HG02623 (cell line): ENCODE measurements at regions not wholly inside any gene's neighbourhood (a gene's known extent, or its start where the extent isn't known, plus 50 kb on each side); places are given as distances from the start of the nearest gene placed in this dataset.
"Not testable (repeated sequence)": the region's sequence is repeated elsewhere in the genome, so short reads cannot be mapped to it uniquely, and the experiment has no call there.

Experiments used
- ATAC-seq: cut with Tn5 transposase; IDR thresholded peaks from one replicate; pipeline ENCODE4 v1.9.1; 2021; ENCODE audit warnings: moderate library complexity; ENCODE audit not compliant: unreplicated experiment

DNA sequence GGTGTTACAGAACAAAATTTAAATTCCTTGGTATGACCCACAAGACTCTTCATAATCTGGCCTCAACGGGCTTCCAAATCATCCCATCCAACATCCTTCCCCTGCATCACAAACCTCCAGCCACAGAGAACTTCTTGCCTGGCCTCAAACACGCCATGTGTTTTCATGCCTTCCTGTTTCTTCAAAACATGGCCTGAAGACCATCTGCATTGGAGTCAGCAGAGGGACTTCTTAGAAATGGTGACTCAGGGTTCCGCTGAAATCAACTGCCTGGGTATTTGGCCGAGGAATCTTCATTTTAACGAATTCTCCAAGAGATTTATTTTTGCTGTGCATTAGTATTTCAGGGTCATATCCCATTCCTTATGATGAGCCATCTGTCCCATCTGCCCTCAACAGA is 138.1 kb upstream of the RAP2B start:
- ATAC-seq = no peak

DNA sequence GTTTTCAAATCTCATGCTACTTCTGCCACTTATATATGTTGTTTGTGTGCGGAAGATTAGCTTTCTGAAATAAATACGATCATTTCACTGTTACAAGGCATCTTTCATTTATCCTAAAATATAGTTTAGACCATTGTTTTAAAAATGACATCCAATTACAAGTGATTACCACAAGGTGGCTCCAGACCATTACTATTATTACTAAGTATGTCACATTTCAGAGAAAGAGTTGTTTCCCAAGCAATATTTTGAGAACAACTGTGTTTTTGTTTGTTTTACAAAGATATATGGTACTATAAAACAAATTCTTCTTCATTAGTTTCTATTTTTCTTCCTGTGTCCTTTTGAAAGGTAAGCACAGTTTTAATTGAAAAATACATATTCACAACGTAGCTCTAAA is 136.0 kb upstream of the RAP2B start:
- ATAC-seq = no peak

DNA sequence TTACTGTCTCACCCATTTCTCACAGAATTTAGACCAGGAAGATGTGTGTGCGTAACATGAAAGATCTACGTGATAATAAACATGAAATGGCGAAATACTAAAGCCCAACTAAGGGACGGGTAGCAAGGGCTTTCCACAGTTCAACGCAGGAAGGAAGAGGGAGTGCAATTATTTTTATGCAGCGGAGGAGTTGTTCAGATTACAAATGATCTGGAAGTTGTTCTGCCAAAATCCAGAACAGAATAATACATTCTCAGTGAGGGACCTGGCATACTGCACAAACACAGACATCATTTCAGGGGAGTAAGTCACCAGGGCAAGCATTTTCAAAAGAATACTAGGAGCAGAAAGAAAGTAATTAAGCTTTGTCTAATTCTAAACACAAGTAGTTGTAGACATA is 133.6 kb upstream of the RAP2B start:
- ATAC-seq = no peak

DNA sequence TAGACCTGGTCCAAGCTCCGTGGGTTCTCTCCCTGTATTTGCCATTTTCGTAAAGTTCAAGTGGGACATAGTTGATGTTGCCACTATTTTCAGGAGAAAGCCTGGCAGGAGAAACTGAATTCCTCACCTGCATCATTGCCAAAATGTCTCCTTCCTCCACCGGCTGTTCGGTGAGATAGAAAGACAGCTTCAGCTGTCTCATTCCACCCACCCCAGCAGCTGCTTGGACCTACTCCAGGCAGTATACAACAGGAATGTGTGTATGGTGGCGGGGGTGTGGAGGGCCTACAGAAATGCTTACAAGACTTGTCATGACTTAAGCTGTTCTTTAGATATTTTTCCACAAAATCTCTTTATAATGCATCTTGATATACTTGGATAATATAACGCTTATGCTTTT is 132.7 kb upstream of the RAP2B start:
- ATAC-seq = no peak

DNA sequence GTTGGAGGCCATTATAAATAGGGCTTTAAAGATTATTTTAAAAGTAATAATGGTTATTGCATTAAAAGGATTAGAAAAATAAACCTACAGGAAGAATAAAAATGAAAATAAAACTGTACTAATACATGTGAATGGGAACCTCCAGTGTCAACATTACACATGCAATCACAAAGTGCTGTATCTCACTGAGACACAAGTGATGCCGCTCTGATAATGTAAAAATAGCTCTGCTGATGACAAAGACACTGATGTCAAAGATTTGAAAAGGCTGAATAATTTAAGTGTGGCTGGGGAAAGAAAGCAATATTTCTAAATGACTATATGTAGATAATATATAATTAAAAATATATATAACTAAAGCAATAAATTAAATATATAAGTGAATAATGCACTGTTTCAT is 129.1 kb upstream of the RAP2B start:
- ATAC-seq = no peak

DNA sequence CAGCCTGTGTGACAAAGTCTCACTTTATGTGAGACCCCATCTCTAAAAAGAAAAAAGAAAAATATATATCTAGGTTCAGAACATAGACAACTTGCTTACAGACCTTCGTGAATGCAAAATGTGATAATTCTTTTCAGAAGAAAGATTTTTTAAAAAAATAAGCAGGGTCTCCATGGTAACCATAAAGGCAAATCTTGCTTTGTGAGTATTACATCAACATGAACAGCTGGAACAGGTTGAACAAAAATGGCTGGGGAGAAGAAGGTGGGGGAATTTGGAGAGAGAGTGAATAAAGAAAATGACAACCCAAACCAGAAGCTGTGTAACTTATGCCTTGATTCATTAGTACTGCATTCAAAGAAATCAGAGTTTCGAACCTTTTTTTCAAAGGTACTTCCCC is 125.2 kb upstream of the RAP2B start:
- ATAC-seq = no peak

DNA sequence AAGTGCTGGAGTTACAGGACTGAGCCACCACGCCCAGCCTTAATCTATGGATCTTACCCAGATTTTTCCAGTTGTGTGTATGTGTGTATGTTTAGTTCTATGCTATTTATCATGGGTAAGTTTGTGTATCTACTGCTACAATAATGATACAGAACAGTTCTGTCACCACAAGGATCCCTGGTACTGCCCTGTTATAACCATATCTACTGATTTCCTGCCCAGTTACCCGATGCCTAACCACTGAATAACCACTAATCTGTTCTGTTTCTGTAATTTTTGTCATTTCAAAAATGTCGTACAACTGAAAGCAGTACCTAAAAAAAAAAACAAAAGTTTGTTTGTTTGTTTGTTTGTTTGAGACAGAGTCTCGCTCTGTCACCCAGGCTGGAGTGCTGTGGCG is 123.7 kb upstream of the RAP2B start:
- ATAC-seq = no peak

DNA sequence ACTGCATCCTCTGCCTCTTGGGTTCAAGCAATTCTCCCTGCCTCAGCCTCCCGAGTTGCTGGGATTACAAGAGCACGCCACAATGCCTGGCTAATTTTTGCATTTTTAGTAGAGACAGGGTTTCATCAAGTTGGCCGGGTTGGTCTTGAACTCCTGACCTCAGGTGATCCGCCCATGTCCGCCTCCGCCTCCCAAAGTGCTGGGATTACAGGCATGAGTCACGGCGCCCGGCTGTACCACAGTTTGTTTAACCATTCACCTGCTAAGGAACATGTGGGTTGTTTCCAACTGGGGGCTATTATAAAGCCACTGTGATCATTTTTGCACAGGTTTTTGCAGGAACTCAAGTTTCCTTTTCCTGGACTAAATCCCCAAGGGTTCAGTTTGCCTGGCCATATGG is 123.2 kb upstream of the RAP2B start:
- ATAC-seq = no peak

DNA sequence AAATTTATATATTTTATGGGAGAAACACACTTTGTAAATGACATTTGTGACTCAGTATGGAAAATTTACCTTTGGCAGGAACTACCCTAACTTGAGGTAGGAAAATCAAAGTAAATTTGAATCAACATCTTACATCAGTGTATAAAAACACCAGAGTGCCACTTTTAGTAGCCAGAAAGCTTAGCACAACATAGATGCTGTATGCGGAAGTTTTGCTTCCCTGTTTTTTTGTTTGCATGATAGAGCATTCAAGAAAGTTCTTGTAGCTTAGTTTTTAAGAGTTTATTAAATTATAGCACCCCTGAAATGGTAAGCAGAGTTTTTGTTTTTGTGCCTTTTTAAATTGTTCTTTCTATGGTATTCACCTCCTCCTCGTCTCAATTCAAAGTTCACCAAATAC is 120.8 kb upstream of the RAP2B start:
- no peak for ATAC-seq

DNA sequence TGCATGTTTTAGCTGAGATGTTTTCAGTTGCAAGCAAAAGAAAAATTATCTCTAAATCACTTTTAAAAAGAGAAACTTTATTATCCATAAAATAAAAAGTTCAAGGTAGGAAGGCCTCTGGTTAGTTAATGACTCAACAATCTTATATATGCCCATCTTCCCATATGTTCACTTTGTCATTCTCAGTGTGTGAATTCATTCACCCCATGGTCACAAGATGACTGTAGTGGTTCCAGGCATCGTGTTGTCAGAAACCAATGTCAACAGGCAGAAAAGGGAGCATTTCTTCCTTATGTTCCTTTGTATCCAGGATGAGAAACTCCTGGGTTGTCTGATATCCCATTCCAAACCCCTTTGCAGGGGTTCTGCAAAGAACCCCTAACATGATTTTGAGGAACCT is 119.9 kb upstream of the RAP2B start:
- ATAC-seq = no peak

DNA sequence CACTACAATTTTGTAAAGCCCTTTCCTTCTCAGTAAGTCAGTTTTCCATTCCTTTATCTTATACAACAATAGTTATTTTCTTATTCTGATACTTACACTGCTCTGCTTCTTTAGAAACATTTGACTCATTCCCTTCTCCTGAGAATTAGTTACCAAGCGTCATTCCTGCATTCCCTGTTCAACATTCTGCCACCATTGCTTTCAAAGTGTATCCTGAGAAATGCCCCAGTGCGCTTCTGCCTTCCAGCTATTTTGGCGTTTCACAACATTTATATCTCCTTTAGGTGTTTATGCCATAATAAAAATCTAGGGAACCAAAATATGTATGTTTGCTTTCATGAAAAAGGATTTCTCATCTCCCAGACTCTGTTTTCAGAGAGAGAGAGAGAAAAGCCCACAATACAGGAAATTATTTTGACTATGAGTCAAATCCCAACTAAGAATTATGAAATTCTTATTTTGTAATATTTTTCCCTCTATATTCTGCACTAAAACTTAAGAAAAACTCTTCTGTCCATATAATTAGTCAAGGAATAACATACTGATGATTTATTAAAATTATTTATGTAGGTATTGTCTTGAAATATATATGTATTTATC is 118.2 kb upstream of the RAP2B start:
- ATAC-seq = no peak

DNA sequence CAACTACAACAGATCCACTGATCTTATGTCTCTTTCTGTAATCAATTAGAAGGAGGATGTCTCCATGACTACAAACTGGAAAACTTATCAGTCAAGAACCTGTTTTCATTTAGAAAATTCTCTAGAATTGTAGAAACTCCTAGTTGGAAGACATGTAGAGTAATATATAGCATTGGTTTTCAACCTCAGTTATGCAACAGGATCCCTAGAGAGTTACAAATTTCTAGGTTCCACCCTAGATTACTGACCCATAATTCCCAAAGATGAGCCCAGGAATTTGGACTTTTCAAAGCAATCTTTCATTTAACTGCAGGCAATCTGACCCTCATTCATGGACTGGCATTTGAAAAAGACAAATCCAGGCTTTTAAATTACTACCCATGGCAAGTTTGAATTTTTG is 116.9 kb upstream of the RAP2B start:
- no peak for ATAC-seq

DNA sequence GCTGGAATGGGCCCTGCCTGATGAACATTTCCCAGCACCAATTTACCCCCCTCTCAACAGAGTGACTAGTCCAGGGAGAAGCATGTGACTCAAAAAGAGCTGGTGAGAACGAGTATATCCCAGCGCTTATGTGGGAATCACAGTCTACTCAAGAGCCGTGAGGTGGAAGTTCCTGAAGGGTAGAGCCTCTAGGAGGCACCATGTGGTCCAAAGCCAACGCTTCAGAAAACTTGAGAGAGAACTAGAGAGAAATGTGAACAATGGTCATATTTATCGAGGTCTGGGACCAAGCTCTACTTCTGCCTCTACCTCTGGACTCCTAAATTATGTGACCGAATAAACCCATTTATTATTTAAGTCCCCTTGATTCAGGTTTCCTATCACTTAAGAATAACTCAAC is 111.0 kb upstream of the RAP2B start:
- ATAC-seq = no peak

DNA sequence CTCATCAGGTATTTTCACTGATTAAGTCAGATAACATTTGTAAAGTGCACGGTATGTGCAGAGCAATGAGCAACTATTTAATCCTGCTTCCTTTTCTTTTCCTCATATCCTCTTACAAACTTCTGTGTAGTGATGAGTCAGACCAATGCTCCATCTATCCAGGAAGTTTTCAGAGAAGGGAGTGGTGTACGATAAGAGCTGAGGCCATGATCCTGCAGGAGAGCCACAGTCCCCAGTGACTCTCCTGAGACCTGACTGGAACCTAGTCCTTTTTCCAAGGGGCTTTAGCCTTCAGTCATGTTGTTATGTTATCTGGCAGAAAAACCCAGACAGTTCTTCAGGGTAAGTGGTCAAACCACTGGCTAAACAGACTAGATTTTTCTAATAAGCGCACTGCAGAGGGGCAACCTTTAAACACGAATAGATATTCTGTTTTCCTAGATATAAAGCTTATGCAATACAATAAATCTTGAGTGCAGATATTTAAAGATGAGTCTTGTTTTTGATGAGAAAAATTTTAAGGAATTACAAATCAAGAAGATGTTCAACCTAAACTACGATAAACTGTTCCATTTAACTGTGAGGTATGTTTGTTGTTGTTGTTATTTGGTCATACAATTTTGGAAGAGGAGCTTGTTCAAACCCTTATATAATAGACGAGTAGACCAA is 110.5 kb upstream of the RAP2B start:
- ATAC-seq = no peak

DNA sequence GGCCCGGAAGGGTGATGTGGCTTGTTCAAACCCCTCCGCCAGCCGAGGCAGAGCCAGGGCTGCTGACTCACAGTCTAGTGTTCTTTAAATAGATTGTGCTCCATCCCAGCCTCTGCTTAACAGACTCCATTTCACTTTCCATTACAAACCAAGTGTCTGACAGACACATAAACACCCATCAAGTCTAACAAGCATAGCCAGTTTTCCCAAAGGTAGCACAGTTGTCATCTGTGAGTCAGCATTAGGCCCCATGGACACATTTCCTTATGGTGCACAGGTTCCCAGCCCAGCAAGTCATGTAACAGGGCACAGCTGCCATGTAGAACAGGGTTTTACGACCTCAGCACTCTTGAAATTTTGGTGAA is 109.9 kb upstream of the RAP2B start:
- ATAC-seq = no peak

DNA sequence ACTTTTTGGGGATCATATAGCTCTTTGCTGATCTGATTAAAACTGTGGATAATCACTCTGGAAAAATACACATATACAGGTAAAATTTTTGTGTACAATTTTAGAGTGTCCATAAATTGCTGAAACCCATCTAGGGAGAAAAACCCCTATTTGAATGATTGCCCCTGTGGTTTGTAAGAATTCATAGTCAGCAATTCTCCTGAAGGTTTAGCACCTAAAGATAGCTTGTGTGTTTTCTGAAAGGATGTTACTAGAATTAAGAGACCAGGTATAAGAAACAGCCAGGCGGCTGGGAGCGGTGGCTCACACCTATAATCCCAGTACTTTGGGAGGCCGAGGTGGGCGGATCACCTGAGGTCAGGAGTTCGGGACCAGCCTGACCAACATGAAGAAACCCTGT is 106.8 kb upstream of the RAP2B start:
- ATAC-seq = no peak

DNA sequence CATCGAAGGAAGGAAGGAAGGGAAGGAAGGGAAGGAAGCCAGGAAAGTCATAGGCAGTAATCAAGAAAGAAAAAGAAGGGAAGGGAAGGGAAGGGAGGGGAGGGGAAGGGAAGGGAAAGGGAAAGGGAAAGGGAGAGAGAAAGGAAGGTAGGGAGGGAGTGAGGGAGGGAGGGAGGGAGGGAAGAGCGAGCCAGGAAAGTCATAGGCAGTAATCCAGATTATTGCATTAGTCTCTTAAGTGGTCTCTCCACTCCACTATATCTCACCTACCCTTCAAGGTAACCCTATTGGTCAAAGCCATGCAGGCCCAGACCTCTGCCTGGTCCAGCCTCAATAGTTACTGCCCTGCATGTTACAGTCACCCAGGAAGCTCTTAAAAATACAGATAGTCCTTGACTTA is 106.2 kb upstream of the RAP2B start:
- no peak for ATAC-seq

DNA sequence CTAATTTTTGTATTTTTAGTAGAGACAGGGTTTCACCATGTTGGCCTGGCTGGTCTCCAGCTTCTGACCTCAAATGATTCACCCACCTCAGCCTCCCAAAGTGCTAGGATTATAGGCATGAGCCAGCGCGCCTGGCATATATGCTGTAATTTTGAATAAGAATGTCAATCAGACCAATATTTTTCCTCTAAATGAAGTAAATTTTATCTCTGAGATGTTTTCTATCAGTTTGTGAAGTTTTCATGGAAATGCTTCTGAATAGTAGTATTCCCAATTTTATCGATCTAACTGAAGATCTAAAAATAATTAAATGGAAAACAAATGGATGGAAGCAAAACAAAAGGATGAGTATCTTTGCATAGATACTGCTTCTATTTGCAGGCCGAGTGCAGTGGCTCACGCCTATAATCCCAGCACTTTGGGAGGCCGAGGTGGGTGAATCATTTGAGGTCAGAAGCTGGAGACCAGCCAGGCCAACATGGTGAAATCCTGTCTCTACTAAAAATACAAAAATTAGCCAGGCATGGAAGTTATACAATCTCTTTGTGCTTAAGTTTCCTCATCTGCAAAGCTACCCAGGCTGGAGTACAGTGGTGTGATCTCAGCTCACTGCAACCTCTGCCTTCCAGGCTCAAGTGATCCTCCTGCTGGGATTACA is 103.9 kb upstream of the RAP2B start:
- not testable (repeated sequence) for ATAC-seq

DNA sequence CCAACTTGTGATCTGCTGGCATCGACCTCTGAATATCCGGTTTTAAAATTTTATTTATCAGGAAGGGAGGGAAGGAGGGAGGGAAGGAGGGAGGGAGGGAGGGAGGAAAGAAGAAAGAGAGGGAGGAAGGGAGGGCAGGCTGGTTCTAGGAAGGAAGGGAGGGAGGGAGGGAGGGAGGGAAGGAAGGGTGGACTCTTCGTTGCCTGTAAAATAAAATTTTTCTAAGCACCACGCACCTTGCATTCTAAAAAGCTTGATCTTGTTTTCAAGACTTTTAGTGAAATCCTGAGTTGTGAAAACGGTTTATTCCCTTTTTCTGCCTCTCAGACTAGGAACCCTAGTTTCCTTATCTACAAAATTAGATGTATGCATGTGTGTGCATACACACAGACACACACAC is 101.7 kb upstream of the RAP2B start:
- ATAC-seq = no peak

DNA sequence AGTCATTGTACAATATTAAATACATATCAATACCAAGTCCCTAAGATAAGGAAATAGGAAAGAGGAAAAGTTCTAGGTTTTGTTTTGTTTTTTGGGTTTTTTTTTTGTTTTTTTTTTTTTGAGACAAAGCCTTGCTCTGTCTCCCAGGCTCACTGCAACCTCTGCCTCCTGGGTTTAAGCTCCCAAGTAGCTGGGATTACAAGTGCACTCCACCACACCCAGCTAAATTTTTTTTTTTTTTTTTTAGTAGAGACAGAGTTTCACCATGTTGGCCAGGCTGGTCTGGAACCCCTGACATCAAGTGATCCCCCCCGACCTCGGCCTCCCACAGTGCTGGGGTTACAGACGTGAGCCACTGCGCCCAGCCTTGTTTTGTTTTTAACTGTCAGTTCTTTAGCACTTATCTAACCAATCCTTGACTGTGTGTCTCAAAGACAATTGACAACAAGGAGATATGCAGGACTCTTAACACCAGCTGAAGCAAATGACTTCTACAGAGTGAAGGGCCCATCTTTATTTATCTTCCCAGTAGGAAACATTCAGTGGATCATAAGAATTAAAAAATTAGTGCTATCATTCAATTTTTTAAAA is 100.0 kb upstream of the RAP2B start:
- ATAC-seq = no peak

DNA sequence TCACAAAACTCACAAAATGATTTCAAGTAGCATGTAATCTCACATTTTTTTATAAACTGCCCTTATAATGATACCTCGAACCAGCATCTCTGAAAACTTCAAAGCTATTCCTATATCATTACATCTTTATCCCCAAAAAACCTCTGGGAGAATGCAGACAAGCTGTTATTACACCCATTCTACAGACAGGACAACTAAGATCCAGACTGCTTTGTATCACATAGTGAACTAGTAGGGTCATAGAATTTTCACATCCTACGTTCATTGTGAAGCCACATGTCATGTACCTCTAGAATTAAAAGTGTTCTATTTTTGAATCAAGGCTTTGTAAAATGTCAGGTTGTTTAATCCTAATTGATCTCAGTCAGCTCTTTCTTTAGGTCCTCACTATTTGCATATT is 98.7 kb upstream of the RAP2B start:
- no peak for ATAC-seq

DNA sequence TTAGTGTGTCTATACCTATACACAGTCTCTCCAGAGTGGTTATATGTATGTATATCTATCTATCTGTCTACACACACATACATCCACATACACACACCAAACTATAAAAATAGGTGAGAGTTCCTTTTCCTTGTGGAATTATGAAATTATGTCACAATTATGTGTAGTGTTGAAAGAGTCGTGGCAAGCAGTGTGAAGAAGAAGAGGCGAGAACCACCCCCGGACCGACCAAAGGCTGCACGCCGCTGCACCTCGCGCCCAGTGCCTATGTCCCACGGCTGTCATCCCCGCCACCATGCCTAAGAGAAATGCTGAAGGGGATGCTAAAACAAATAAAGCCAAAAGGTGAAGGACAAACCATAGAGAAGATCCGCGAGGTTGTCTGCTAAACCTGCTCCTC is 95.0 kb upstream of the RAP2B start:
- no peak for ATAC-seq
